Ishikawa (cell line): ENCODE measurements at regions not wholly inside any gene's neighbourhood (a gene's known extent, or its start where the extent isn't known, plus 50 kb on each side); places are given as distances from the start of the nearest gene placed in this dataset.

Source experiments
- CEBPB ChIP-seq: IDR thresholded peaks from 2 replicates; pipeline ENCODE4 v1.6.1; 2012
- CREB1 ChIP-seq: IDR thresholded peaks from 2 replicates; pipeline ENCODE4 v1.6.1; 2012; ENCODE audit warnings: low read depth
- EGR1 ChIP-seq: IDR thresholded peaks from 2 replicates; pipeline ENCODE4 v1.6.1; 2012
- EP300 ChIP-seq: IDR thresholded peaks from 2 replicates; pipeline ENCODE4 v1.6.1; 2012; ENCODE audit warnings: borderline replicate concordance
- FOXM1 ChIP-seq: IDR thresholded peaks from 2 replicates; pipeline ENCODE4 v1.6.1; 2012; ENCODE audit warnings: low read depth, borderline replicate concordance
- NFIC ChIP-seq: IDR thresholded peaks from 2 replicates; pipeline ENCODE4 v1.6.1; 2012
- RAD21 ChIP-seq: IDR thresholded peaks from 2 replicates; pipeline ENCODE4 v1.6.1; 2012; ENCODE audit warnings: low read depth
- REST ChIP-seq: IDR thresholded peaks from 2 replicates; pipeline ENCODE4 v1.6.1; 2012; ENCODE audit warnings: low read depth, mild to moderate bottlenecking
- TAF1 ChIP-seq: IDR thresholded peaks from 2 replicates; pipeline ENCODE4 v1.6.1; 2012; ENCODE audit warnings: low read depth, mild to moderate bottlenecking
- TCF12 ChIP-seq: IDR thresholded peaks from 2 replicates; pipeline ENCODE4 v1.6.1; 2012; ENCODE audit warnings: low read depth
- TEAD4 ChIP-seq: IDR thresholded peaks from 2 replicates; pipeline ENCODE4 v1.6.1; 2012
- YY1 ChIP-seq: IDR thresholded peaks from 2 replicates; pipeline ENCODE4 v1.6.1; 2012; ENCODE audit warnings: low read depth
- ZBTB7A ChIP-seq: IDR thresholded peaks from 2 replicates; pipeline ENCODE4 v1.6.1; 2012; ENCODE audit warnings: low read depth
- TF ChIP-seq, protein P1 (sequence below): IDR thresholded peaks from 2 replicates; pipeline ENCODE4 v1.6.1; 2012
- TF ChIP-seq, protein P2 (sequence below): IDR thresholded peaks from 2 replicates; pipeline ENCODE4 v1.6.1; 2012

GRCh38 chr18:60978338-60978737 lies 354.9 kb upstream of the CDH20 start:
- TF ChIP-seq CEBPB: no peak
- no peak for TF ChIP-seq EGR1
- TF ChIP-seq, protein P1, sequence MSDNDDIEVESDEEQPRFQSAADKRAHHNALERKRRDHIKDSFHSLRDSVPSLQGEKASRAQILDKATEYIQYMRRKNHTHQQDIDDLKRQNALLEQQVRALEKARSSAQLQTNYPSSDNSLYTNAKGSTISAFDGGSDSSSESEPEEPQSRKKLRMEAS: no peak
- no peak for TF ChIP-seq RAD21
- no peak for TF ChIP-seq FOXM1
- TF ChIP-seq REST: no peak
- TF ChIP-seq, protein P2, sequence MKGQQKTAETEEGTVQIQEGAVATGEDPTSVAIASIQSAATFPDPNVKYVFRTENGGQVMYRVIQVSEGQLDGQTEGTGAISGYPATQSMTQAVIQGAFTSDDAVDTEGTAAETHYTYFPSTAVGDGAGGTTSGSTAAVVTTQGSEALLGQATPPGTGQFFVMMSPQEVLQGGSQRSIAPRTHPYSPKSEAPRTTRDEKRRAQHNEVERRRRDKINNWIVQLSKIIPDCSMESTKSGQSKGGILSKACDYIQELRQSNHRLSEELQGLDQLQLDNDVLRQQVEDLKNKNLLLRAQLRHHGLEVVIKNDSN: no peak

GRCh38 chr18:60980422-60981005 lies 352.7 kb upstream of the CDH20 start:
- TF ChIP-seq ZBTB7A: no peak
- TF ChIP-seq NFIC: no peak
- no peak for TF ChIP-seq CREB1
- no peak for TF ChIP-seq TAF1

GRCh38 chr18:60981682-60982328 lies 351.4 kb upstream of the CDH20 start:
- TF ChIP-seq TEAD4 (no peak), EP300 (no peak), EGR1 (no peak)

GRCh38 chr18:60982329-60982695 lies 350.9 kb upstream of the CDH20 start:
- no peak for TF ChIP-seq CREB1
- TF ChIP-seq TAF1: no peak
- TF ChIP-seq, protein P1: no peak
- no peak for TF ChIP-seq NFIC
- no peak for TF ChIP-seq TEAD4
- no peak for TF ChIP-seq ZBTB7A
- no peak for TF ChIP-seq YY1
- TF ChIP-seq EGR1: no peak
- no peak for TF ChIP-seq CEBPB
- TF ChIP-seq RAD21: no peak

DNA sequence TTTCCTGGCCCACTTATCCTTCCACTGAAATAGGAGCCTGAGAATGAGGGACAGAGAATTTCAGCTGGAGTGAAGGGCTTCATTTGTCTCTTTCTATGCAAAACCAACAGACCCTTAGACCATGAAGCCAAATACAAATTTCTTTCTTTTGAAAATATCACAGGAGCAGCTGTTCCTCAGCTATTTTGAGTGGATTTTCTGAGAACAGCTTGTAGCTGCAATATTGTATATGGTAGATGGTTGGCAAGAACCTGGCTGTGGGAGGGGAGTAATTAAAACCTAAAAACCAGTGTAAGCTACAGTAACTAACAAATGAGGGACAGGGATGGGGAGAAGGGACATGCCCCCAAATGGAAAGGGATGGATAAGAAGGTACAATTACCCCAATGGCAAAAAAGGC lies 350.3 kb upstream of the CDH20 start:
- TF ChIP-seq YY1: no peak
- no peak for TF ChIP-seq REST
- TF ChIP-seq EGR1: no peak
- TF ChIP-seq, protein P1: no peak
- no peak for TF ChIP-seq RAD21
- no peak for TF ChIP-seq CREB1
- TF ChIP-seq ZBTB7A: no peak
- TF ChIP-seq, protein P2: no peak
- TF ChIP-seq FOXM1: no peak
- TF ChIP-seq CEBPB: no peak
- TF ChIP-seq EP300: no peak
- no peak for TF ChIP-seq TCF12
- no peak for TF ChIP-seq NFIC
- no peak for TF ChIP-seq TAF1
- no peak for TF ChIP-seq TEAD4

GRCh38 chr18:60984510-60984909 lies 348.7 kb upstream of the CDH20 start:
- TF ChIP-seq REST (no peak), NFIC (no peak), TEAD4 (no peak), ZBTB7A (no peak), FOXM1 (no peak), TAF1 (no peak), RAD21 (no peak), CEBPB (no peak), TCF12 (no peak)
